A673 (cell line): ENCODE measurements at regions not wholly inside any gene's neighbourhood (a gene's known extent, or its start where the extent isn't known, plus 50 kb on each side); places are given as distances from the start of the nearest gene placed in this dataset.

Experiments used
- CTCF ChIP-seq: fragments of 300-800, 200-600 bp; sonication (generic); conservative IDR thresholded peaks from 2 replicates; pipeline ENCODE4 v1.5.1; 2017; ENCODE audit warnings: low read depth, mild to moderate bottlenecking, antibody characterized with exemption, low read length, moderate library complexity, mixed read lengths
- EZH2 ChIP-seq: fragments of 200-600 bp; sonication (generic); IDR thresholded peaks from 2 replicates; pipeline ENCODE4 v1.6.1; 2017; ENCODE audit warnings: borderline replicate concordance, low read depth, mild to moderate bottlenecking, mixed read lengths, antibody characterized with exemption, low read length; ENCODE audit not compliant: poor library complexity, severe bottlenecking

- TF ChIP-seq CTCF, result no peak
- TF ChIP-seq EZH2, result no peak
Measured at GRCh38 chr2:239685556-239685955, 284.7 kb upstream of the HDAC4 start.
